BJ (cell line): ENCODE measurements at regions not wholly inside any gene's neighbourhood (a gene's known extent, or its start where the extent isn't known, plus 50 kb on each side); places are given as distances from the start of the nearest gene placed in this dataset.
"Not testable (repeated sequence)": the region's sequence is repeated elsewhere in the genome, so short reads cannot be mapped to it uniquely, and the experiment has no call there.

Source experiments
- CTCF ChIA-PET: fragments of 350-600 bp; formaldehyde crosslinking; extraction: SDS; loops from one replicate; lab custom pipeline; 2021; ENCODE audit warnings: antibody characterized with exemption, inconsistent platforms; lab: Yijun Ruan, JAX
- POLR2A ChIA-PET: fragments of 300-600 bp; sonication (Branson Sonifier 250); formaldehyde crosslinking; extraction: SDS; loops from one replicate; lab custom pipeline; 2021; ENCODE audit warnings: antibody characterized with exemption; lab: Charles Lee
- DNase-seq: peaks from one replicate; pipeline ENCODE4 v3.0.0-alpha.2; 2011; ENCODE audit warnings: low read depth
- H3K27me3 ChIP-seq: 2 replicates; pipeline ENCODE4 v1.6.0; 2011; ENCODE audit warnings: low read length; ENCODE audit not compliant: control insufficient read depth, insufficient read depth
- H3K36me3 ChIP-seq: 2 replicates; pipeline ENCODE4 v1.5.1; 2011; ENCODE audit warnings: low read length; ENCODE audit not compliant: control insufficient read depth, insufficient read depth
- H3K4me3 ChIP-seq: 2 replicates; pipeline ENCODE4 v1.5.1; 2011; ENCODE audit warnings: low read depth, mild to moderate bottlenecking, control low read depth, low read length
- CTCF ChIP-seq: IDR thresholded peaks from 2 replicates; pipeline ENCODE4 v1.5.1; 2011; ENCODE audit warnings: low read depth, mild to moderate bottlenecking, control low read depth, inconsistent platforms, low read length, moderate library complexity; ENCODE audit not compliant: insufficient read depth

- no peaks in the 10 kb centered on the region for H3K36me3 ChIP-seq
- H3K27me3 ChIP-seq: no peaks in the 10 kb centered on the region
- ChIA-PET CTCF (no interaction called here), POLR2A (no interaction called here)
- H3K4me3 ChIP-seq: no peak overlapping the region
- TF ChIP-seq CTCF: no peak
- DNase-seq: no peak
These were observed 439.6 kb downstream of the DOK5 start for GRCh38 chr20:54914995-54915394.

- no peak overlapping the region for H3K4me3 ChIP-seq
- no peak for DNase-seq
- ChIA-PET POLR2A (no interaction called here), CTCF (interaction anchor here (1.0 kb wide), 1 partner anchor 11 kb away, joined by 4 read pairs; no protein-coding TSS in a partner anchor)
- no peaks in the 10 kb centered on the region for H3K36me3 ChIP-seq
- H3K27me3 ChIP-seq: no peaks in the 10 kb centered on the region
- TF ChIP-seq CTCF: no peak
These were observed 434.3 kb downstream of the DOK5 start for GRCh38 chr20:54909702-54910101.

DNA sequence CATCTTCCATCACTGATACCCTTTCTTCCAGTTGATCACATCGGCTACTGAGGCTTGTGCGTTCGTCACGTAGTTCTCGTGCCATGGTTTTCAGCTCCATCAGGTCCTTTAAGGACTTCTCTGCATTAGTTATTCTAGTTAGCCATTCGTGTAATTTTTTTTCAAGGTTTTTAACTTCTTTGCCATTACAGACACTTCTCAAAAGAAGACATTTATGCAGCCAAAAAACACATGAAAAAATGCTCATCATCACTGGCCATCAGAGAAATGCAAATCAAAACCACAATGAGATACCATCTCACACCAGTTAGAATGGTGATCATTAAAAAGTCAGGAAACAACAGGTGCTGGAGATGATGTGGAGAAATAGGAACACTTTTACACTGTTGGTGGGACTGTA, 430.7 kb downstream of the DOK5 start:
- CTCF ChIA-PET, H3K27me3 ChIP-seq, POLR2A ChIA-PET, H3K36me3 ChIP-seq, DNase-seq, H3K4me3 ChIP-seq: not testable (repeated sequence)

DNA sequence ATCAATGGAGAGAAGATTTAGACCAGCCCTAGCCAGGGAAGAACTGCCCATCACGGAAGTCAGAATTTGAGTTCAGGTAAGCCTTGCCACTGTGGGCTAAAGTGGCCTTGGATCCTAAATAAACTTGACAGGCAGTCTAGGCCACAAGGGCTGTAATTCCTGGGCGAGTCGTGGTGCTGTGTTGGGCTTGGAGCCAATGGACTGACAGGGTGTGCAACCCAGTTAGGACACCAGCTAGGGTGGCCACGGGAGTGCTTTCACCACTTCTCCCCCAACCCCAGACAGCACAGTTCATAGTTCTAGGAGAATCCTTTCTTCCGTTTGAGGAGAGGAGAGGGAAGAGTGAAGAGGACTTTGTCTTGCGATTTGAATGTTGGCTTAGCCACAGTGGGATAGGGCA, 422.4 kb downstream of the DOK5 start:
- DNase-seq: no peak
- H3K36me3 ChIP-seq: no peaks in the 10 kb centered on the region
- ChIA-PET CTCF (no interaction called here), POLR2A (no interaction called here)
- TF ChIP-seq CTCF: no peak
- no peak overlapping the region for H3K4me3 ChIP-seq
- H3K27me3 ChIP-seq: no peaks in the 10 kb centered on the region

- POLR2A ChIA-PET: no interaction called here
- Histone ChIP-seq H3K27me3 (no peaks in the 10 kb centered on the region), H3K4me3 (no peak overlapping the region), H3K36me3 (no peaks in the 10 kb centered on the region)
- CTCF ChIA-PET: no interaction called here
- DNase-seq: no peak
- no peak for TF ChIP-seq CTCF
These were observed 416.5 kb downstream of the DOK5 start for GRCh38 chr20:54891907-54892306.

GRCh38 chr20:54879393-54879792, 404.0 kb downstream of the DOK5 start:
- POLR2A ChIA-PET: no interaction called here
- no peak overlapping the region for H3K4me3 ChIP-seq

More at GRCh38 chr20:54879393-54879792, 404.0 kb downstream of the DOK5 start:
- TF ChIP-seq CTCF: no peak
- no peak for DNase-seq
- H3K36me3 ChIP-seq: no peaks in the 10 kb centered on the region
- CTCF ChIA-PET: no interaction called here
- no peaks in the 10 kb centered on the region for H3K27me3 ChIP-seq
